ENCODE measurements at regions not wholly inside any gene's neighbourhood (a gene's known extent, or its start where the extent isn't known, plus 50 kb on each side); places are given as distances from the start of the nearest gene placed in this dataset.

- TF ChIP-seq FOXP2 (optimal IDR thresholded peaks at IDR 0.05; ENCODE audit: borderline replicate concordance, extremely low read depth, extremely low read length, insufficient read depth): no peak
- TF ChIP-seq SIN3A (IDR thresholded peaks at IDR 0.05; ENCODE audit: borderline replicate concordance, insufficient read depth, low read length): no peak
- TF ChIP-seq POLR2AphosphoS5 (IDR thresholded peaks at IDR 0.05; ENCODE audit: low read depth, low read length): no peak
- TF ChIP-seq, protein P1, sequence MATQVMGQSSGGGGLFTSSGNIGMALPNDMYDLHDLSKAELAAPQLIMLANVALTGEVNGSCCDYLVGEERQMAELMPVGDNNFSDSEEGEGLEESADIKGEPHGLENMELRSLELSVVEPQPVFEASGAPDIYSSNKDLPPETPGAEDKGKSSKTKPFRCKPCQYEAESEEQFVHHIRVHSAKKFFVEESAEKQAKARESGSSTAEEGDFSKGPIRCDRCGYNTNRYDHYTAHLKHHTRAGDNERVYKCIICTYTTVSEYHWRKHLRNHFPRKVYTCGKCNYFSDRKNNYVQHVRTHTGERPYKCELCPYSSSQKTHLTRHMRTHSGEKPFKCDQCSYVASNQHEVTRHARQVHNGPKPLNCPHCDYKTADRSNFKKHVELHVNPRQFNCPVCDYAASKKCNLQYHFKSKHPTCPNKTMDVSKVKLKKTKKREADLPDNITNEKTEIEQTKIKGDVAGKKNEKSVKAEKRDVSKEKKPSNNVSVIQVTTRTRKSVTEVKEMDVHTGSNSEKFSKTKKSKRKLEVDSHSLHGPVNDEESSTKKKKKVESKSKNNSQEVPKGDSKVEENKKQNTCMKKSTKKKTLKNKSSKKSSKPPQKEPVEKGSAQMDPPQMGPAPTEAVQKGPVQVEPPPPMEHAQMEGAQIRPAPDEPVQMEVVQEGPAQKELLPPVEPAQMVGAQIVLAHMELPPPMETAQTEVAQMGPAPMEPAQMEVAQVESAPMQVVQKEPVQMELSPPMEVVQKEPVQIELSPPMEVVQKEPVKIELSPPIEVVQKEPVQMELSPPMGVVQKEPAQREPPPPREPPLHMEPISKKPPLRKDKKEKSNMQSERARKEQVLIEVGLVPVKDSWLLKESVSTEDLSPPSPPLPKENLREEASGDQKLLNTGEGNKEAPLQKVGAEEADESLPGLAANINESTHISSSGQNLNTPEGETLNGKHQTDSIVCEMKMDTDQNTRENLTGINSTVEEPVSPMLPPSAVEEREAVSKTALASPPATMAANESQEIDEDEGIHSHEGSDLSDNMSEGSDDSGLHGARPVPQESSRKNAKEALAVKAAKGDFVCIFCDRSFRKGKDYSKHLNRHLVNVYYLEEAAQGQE (IDR thresholded peaks at IDR 0.05; ENCODE audit: insufficient read depth in 1 of 2, low read depth in 2 of 2, low read length in 2 of 2): no peak
- TF ChIP-seq TAF1 (IDR thresholded peaks at IDR 0.05; ENCODE audit: borderline replicate concordance, insufficient read depth, low read length): no peak
These were observed 421.2 kb downstream of the TRAM1L1 start for GRCh38 chr4:116664198-116664597.

GRCh38 chr4:116639070-116639577 lies 446.3 kb downstream of the TRAM1L1 start:
- TF ChIP-seq, protein P1 (IDR thresholded peaks at IDR 0.05; ENCODE audit: insufficient read depth in 1 of 2, low read depth in 2 of 2, low read length in 2 of 2): no peak
- TF ChIP-seq SIN3A (IDR thresholded peaks at IDR 0.05; ENCODE audit: borderline replicate concordance, insufficient read depth, low read length) (no peak), POLR2AphosphoS5 (IDR thresholded peaks at IDR 0.05; ENCODE audit: low read depth, low read length) (no peak), TAF1 (IDR thresholded peaks at IDR 0.05; ENCODE audit: borderline replicate concordance, insufficient read depth, low read length) (no peak), FOXP2 (optimal IDR thresholded peaks at IDR 0.05; ENCODE audit: borderline replicate concordance, extremely low read depth, extremely low read length, insufficient read depth) (no peak)

GRCh38 chr4:116638592-116638991 lies 446.8 kb downstream of the TRAM1L1 start:
- no peak for TF ChIP-seq FOXP2 (optimal IDR thresholded peaks at IDR 0.05; ENCODE audit: borderline replicate concordance, extremely low read depth, extremely low read length, insufficient read depth)
- TF ChIP-seq, protein P1 (IDR thresholded peaks at IDR 0.05; ENCODE audit: insufficient read depth in 1 of 2, low read depth in 2 of 2, low read length in 2 of 2): no peak
- TF ChIP-seq POLR2AphosphoS5 (IDR thresholded peaks at IDR 0.05; ENCODE audit: low read depth, low read length): no peak
- TF ChIP-seq SIN3A (IDR thresholded peaks at IDR 0.05; ENCODE audit: borderline replicate concordance, insufficient read depth, low read length): no peak

- TF ChIP-seq SIN3A (IDR thresholded peaks at IDR 0.05; ENCODE audit: borderline replicate concordance, insufficient read depth, low read length) (no peak), POLR2AphosphoS5 (IDR thresholded peaks at IDR 0.05; ENCODE audit: low read depth, low read length) (no peak), FOXP2 (optimal IDR thresholded peaks at IDR 0.05; ENCODE audit: borderline replicate concordance, extremely low read depth, extremely low read length, insufficient read depth) (no peak), TAF1 (IDR thresholded peaks at IDR 0.05; ENCODE audit: borderline replicate concordance, insufficient read depth, low read length) (no peak)
- TF ChIP-seq, protein P1 (IDR thresholded peaks at IDR 0.05; ENCODE audit: insufficient read depth in 1 of 2, low read depth in 2 of 2, low read length in 2 of 2): no peak
These were observed 448.5 kb downstream of the TRAM1L1 start for GRCh38 chr4:116636917-116637316.

- no peak for TF ChIP-seq FOXP2 (optimal IDR thresholded peaks at IDR 0.05; ENCODE audit: borderline replicate concordance, extremely low read depth, extremely low read length, insufficient read depth)
- no peak for TF ChIP-seq TAF1 (IDR thresholded peaks at IDR 0.05; ENCODE audit: borderline replicate concordance, insufficient read depth, low read length)
- no peak for TF ChIP-seq POLR2AphosphoS5 (IDR thresholded peaks at IDR 0.05; ENCODE audit: low read depth, low read length)
- TF ChIP-seq SIN3A (IDR thresholded peaks at IDR 0.05; ENCODE audit: borderline replicate concordance, insufficient read depth, low read length): no peak
- TF ChIP-seq, protein P1 (IDR thresholded peaks at IDR 0.05; ENCODE audit: insufficient read depth in 1 of 2, low read depth in 2 of 2, low read length in 2 of 2): no peak
These were observed 453.1 kb downstream of the TRAM1L1 start for GRCh38 chr4:116632269-116632668.

Data from PFSK-1 (cell line).